HG03196 (cell line): ENCODE measurements at regions not wholly inside any gene's neighbourhood (a gene's known extent, or its start where the extent isn't known, plus 50 kb on each side); places are given as distances from the start of the nearest gene placed in this dataset.

ENCODE experiments used
- ATAC-seq: cut with Tn5 transposase; IDR thresholded peaks from one replicate; pipeline ENCODE4 v1.9.1; 2021; ENCODE audit not compliant: unreplicated experiment

- no peak for ATAC-seq
These were observed 70.8 kb upstream of the SIM2 start for GRCh38 chr21:36628106-36628505.

GRCh38 chr21:36628761-36629460 lies 70.0 kb upstream of the SIM2 start:
- no peak for ATAC-seq

DNA sequence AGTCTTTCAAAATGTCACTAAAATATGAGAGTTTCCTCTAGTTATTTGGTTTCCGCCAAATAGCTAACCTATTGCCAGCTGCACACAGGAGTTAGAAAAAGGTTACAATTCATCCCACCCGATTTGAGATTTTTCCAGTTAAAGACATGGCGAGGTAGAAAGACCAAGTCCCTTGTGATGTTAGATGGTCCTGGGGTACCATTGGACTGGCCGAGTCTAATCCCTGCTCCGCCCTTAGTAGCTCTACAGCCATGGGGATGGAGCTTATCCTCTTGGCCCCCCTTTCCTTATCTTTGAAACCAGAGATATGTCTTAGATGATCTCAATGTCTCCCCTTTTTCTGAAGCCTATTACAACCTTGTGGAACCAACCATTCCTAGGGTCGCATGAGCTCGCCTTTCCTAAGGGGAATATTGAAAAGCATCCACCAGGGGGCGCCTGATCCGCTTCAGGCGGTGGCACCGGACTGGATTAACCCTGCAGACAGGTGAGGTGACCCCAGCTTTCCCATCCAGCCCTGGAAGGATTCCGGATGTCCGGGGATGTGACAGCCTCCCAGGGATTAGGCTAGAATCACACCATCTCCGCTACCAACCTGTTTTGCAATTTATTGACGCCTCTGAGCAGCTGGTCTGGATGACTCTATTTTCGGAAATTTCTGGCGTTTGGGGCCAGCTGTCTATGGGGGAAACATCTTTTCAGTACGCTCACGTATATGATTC lies 68.3 kb upstream of the SIM2 start:
- no peak for ATAC-seq

DNA sequence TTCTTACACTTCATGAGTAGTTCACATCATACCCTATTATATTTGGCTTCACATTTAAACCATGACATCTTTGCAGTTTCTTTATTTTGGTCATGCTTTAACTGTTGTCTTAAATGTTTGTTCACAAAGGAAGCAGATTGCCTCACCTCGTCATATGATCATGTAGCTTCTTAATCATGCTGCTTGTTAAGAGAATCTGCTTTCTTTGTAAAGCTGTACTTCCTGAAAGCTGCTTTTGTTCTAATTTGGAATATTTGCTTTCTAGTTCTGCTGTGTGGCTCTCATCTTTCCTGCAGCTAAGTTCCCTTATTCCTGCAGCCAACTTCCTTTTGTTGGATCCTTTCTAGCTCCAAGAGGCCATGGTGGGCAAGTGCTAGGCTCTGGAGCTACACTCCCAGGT lies 62.9 kb upstream of the SIM2 start:
- no peak for ATAC-seq

DNA sequence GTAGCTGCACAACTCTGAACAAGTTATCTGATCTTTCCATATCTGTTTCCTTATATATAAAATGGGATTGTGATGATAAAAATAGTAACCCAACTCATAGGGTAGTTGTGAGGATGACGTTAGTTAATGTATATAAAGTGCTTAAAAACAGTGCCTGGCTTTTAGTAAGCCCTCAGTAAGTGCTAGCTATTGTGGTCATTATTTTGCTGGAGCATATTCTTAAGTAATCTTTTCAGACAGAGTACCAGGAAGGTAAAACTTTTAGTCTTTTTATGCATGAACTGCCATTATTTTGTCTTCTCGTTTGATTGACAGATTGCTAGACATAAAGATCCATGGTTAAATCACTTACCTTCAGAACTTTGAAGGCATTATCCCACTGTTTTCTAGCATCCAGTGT lies 62.5 kb upstream of the SIM2 start:
- no peak for ATAC-seq

GRCh38 chr21:36639769-36640168 lies 59.1 kb upstream of the SIM2 start:
- ATAC-seq, result no peak

- ATAC-seq, result no peak
These were observed 58.7 kb upstream of the SIM2 start for GRCh38 chr21:36640174-36640720.

GRCh38 chr21:36640721-36641244 lies 58.1 kb upstream of the SIM2 start:
- ATAC-seq, result no peak

DNA sequence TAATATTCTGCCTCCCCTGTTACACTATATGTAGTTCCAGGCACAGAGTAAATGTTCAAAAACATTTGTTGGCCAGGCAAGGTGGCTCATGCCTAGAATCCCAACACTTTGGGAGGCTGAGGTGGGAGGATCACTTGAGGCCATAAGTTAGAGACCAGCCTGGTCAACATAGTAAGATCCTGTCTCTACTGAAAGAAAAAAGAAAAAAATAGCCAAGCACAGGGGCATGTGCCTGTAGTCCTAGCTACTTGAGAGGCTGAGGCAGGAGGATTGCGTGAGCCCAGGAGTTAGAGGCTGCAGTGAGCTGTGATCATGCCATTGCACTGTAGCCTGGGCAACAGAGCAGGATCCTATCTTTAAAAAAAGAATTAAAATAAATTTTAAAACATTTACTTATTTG lies 57.6 kb upstream of the SIM2 start:
- no peak for ATAC-seq

GRCh38 chr21:36641886-36642285 lies 57.0 kb upstream of the SIM2 start:
- no peak for ATAC-seq

DNA sequence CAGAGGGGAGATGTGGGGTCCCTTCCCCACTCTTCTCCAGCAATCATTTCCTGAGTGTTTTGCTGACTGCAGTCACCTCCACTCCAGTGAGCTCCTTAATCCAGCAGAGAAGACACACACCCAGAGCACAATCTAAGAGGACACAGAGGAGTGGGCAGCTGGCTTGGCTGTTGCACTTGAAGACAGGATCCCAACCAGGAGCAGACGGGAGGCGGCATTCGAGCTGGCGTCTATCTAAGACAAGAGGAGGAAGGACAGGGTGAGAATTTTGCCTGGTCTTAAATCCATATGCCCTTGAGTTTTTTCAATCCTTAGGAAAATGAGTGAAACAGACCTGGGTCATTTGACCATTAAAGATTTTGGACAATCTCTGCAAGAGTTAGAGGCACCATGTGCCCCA lies 56.1 kb upstream of the SIM2 start:
- ATAC-seq, result no peak

DNA sequence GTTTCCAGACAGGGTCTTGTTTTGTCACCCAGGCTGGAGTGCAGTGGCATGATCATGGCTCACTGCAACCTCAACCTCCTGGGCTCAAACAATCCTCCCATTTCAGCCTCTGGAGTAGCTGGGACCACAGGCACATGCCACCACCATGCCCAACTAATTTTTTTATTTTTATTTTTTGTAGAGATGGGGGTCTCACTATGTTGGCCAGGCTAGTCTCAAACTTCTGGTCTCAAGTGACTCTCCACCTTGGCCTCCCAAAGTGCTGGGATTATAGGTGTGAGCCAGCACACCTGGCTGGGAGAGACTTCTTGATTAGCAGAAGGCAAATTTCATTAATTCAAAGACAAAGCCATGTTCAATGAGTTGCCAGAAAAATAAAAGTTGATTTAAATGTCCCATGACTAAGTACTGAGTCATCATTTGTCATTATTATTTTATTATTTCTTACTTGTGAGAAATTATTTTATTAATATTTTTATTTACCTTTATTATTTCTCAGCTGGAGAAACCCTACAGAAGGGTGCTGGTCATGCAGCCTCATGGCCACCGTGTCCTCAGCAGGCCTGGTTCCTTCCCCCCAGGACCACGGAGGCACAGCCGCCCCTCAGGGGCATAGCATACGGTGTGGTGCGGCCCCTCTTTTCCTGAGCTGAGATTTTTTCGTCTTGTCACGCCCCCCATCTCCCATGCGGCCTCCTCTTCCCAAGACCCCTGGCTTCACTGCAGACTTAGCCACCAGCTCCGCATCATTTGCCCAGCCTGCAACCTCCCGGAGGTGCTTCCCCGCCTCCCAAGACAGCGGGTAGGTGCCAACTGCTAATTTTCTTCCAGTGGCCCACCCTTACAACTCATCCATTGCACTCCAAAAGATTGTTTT lies 55.3 kb upstream of the SIM2 start:
- no peak for ATAC-seq

- ATAC-seq, result no peak
These were observed 52.9 kb upstream of the SIM2 start for GRCh38 chr21:36646011-36646410.

- ATAC-seq, result no peak
These were observed 52.3 kb upstream of the SIM2 start for GRCh38 chr21:36646645-36647044.

- ATAC-seq, result no peak
These were observed 51.4 kb upstream of the SIM2 start for GRCh38 chr21:36647279-36648093.
